Fibroblast of pulmonary artery (primary cell): ENCODE measurements at regions not wholly inside any gene's neighbourhood (a gene's known extent, or its start where the extent isn't known, plus 50 kb on each side); places are given as distances from the start of the nearest gene placed in this dataset.

Source experiments
- DNase-seq: peaks from one replicate; pipeline ENCODE4 v3.0.0-alpha.2; 2010; ENCODE audit warnings: low read depth
- H3K4me3 ChIP-seq: replicated peaks from 2 replicates; pipeline ENCODE4 v1.5.1; 2011; ENCODE audit warnings: low read depth, mild to moderate bottlenecking, control low read depth, low read length, moderate library complexity
- CTCF ChIP-seq: IDR thresholded peaks from 2 replicates; pipeline ENCODE4 v1.5.1; 2011; ENCODE audit warnings: mild to moderate bottlenecking, control low read depth, low read length, inconsistent platforms; ENCODE audit errors: missing control alignments

GRCh38 chr7:112855227-112855626 is 65.0 kb upstream of the TMEM168 start:
- TF ChIP-seq CTCF: no peak
- no peak for DNase-seq
- H3K4me3 ChIP-seq: no peak overlapping the region

GRCh38 chr7:112854169-112854568 is 64.0 kb upstream of the TMEM168 start:
- no peak overlapping the region for H3K4me3 ChIP-seq
- no peak for DNase-seq

GRCh38 chr7:112853422-112853821 is 63.2 kb upstream of the TMEM168 start:
- no peak overlapping the region for H3K4me3 ChIP-seq
- TF ChIP-seq CTCF: no peak
- no peak for DNase-seq

More at GRCh38 chr7:112854169-112854568, 64.0 kb upstream of the TMEM168 start:
- TF ChIP-seq CTCF: no peak

GRCh38 chr7:112843151-112843550 is 53.0 kb upstream of the TMEM168 start:
- no peak for DNase-seq
- TF ChIP-seq CTCF: no peak
- no peak overlapping the region for H3K4me3 ChIP-seq
